H1 (cell line): ENCODE measurements at regions not wholly inside any gene's neighbourhood (a gene's known extent, or its start where the extent isn't known, plus 50 kb on each side); places are given as distances from the start of the nearest gene placed in this dataset.

Source experiments
- CTCF ChIA-PET: fragments of 300-600 bp; sonication (Branson Sonifier 250); formaldehyde crosslinking; loops from one replicate; lab custom pipeline; 2021; ENCODE audit not compliant: partially characterized antibody; lab: Charles Lee
- POLR2A ChIA-PET: fragments of 300-600 bp; sonication (Branson Sonifier 250); formaldehyde crosslinking; loops from one replicate; lab custom pipeline; 2021; ENCODE audit warnings: inconsistent platforms; ENCODE audit not compliant: partially characterized antibody; lab: Charles Lee
- DNase-seq, 2 experiments: peaks; one replicate each; pipeline versions ENCODE4 v3.0.0 to v3.0.0-alpha.2; 2010 to 2022; ENCODE audit warnings: low spot score in 2 of 2, low read depth in 1 of 2, mixed read lengths in 1 of 2
- FAIRE-seq: peaks from 2 replicates; lab custom pipeline; 2011; peaks lifted over from hg19 to GRCh38; lab: Jason Lieb, UNC
- H2AFZ ChIP-seq: 2 replicates; pipeline ENCODE4 v1.8.1; 2012; ENCODE audit warnings: low read length, inconsistent platforms
- H2AK5ac ChIP-seq: 2 replicates; pipeline ENCODE4 v1.6.1; 2013; ENCODE audit warnings: low read depth, low read length
- H2BK120ac ChIP-seq: replicated peaks from 2 replicates; pipeline ENCODE3; 2013; ENCODE audit warnings: low read depth, low read length, inconsistent platforms
- H2BK12ac ChIP-seq: 2 replicates; pipeline ENCODE4 v1.6.1; 2013; ENCODE audit warnings: low read depth, low read length
- H2BK15ac ChIP-seq: 2 replicates; pipeline ENCODE4 v1.6.1; 2013; ENCODE audit warnings: low read length
- H2BK20ac ChIP-seq: 2 replicates; pipeline ENCODE4 v1.6.1; 2013; ENCODE audit warnings: low read length
- H2BK5ac ChIP-seq: 2 replicates; pipeline ENCODE4 v1.6.1; 2013; ENCODE audit warnings: low read depth, low read length
- H3K14ac ChIP-seq: 2 replicates; pipeline ENCODE4 v1.6.1; 2013; ENCODE audit warnings: inconsistent platforms; ENCODE audit not compliant: insufficient read length
- H3K18ac ChIP-seq: 2 replicates; pipeline ENCODE4 v1.6.1; 2013; ENCODE audit warnings: low read length; ENCODE audit errors: extremely low read depth
- H3K23ac ChIP-seq: 2 replicates; pipeline ENCODE4 v1.6.1; 2013; ENCODE audit warnings: inconsistent platforms; ENCODE audit not compliant: insufficient read length
- H3K23me2 ChIP-seq: 2 replicates; pipeline ENCODE4 v1.6.1; 2013; ENCODE audit warnings: low read depth, low read length
- H3K27ac ChIP-seq: 2 replicates; pipeline ENCODE4 v1.6.1; 2011; ENCODE audit warnings: low read depth, low read length, inconsistent platforms
- H3K27me3 ChIP-seq, 4 experiments: replicated peaks in 1 of 4; 1 replicate in 1 of 4; 2 replicates in 3 of 4; pipeline versions ENCODE4 v1.6.1 to v1.8.1; 2011 to 2013; ENCODE audit warnings: low read length in 3 of 4, mild to moderate bottlenecking in 3 of 4, inconsistent platforms in 2 of 4, mixed read lengths in 2 of 4, moderate library complexity in 1 of 4; ENCODE audit not compliant: control insufficient read depth in 3 of 4, insufficient read depth in 3 of 4; ENCODE audit errors: extremely low read depth in 1 of 4
- H3K36me3 ChIP-seq, 4 experiments: 2 replicates each; pipeline versions ENCODE4 v1.6.1 to v1.8.1; 2011 to 2013; ENCODE audit warnings: mild to moderate bottlenecking in 4 of 4, low read length in 3 of 4, moderate library complexity in 2 of 4, control low read depth in 1 of 4, inconsistent platforms in 1 of 4; ENCODE audit not compliant: insufficient read depth in 4 of 4, control insufficient read depth in 2 of 4
- H3K4ac ChIP-seq: replicated peaks from 2 replicates; pipeline ENCODE3; 2013; ENCODE audit warnings: low read length, low read depth, mixed read lengths, inconsistent platforms; ENCODE audit not compliant: insufficient read length
- H3K4me1 ChIP-seq, 4 experiments: replicated peaks in 1 of 4; 1 replicate in 1 of 4; 2 replicates in 3 of 4; pipeline versions ENCODE4 v1.6.1 to v1.8.1; 2011 to 2013; ENCODE audit warnings: low read length in 3 of 4, inconsistent platforms in 2 of 4, mixed read lengths in 1 of 4; ENCODE audit not compliant: insufficient read depth in 4 of 4, control insufficient read depth in 3 of 4
- H3K4me2 ChIP-seq, 2 experiments: 2 replicates each; pipeline versions ENCODE4 v1.6.1 to v1.8.1; 2011 to 2013; ENCODE audit warnings: low read depth in 2 of 2, low read length in 2 of 2, control low read depth in 1 of 2, inconsistent platforms in 1 of 2, mild to moderate bottlenecking in 1 of 2; ENCODE audit not compliant: insufficient read depth in 1 of 2
- H3K4me3 ChIP-seq, 4 experiments: fragments of 200-600, 300-600 bp in 1 of 4; sonication (generic), shearing (Covaris generic), sonication (Bioruptor Twin) in 1 of 4; 2 replicates each; pipeline versions ENCODE4 v1.5.1 to v1.8.1; 2011 to 2016; ENCODE audit warnings: low read length in 4 of 4, low read depth in 3 of 4, control low read depth in 2 of 4, inconsistent platforms in 2 of 4, mild to moderate bottlenecking in 2 of 4, mixed read lengths in 1 of 4, moderate library complexity in 1 of 4; ENCODE audit not compliant: insufficient read depth in 2 of 4; ENCODE audit errors: extremely low read depth in 1 of 4
- H3K56ac ChIP-seq: replicated peaks from 2 replicates; pipeline ENCODE3; 2013; ENCODE audit warnings: low read depth, mild to moderate bottlenecking, mixed read lengths, low read length, inconsistent platforms; ENCODE audit not compliant: insufficient read length
- H3K79me1 ChIP-seq: 2 replicates; pipeline ENCODE4 v1.6.1; 2013; ENCODE audit warnings: low read depth, low read length, control low read depth
- H3K79me2 ChIP-seq, 2 experiments: 2 replicates each; pipeline versions ENCODE4 v1.6.1 to v1.8.1; 2012 to 2013; ENCODE audit warnings: low read length in 2 of 2, mild to moderate bottlenecking in 2 of 2, inconsistent platforms in 1 of 2; ENCODE audit not compliant: insufficient read depth in 2 of 2, control insufficient read depth in 1 of 2
- H3K9ac ChIP-seq, 4 experiments: replicated peaks in 1 of 4; 1 replicate in 1 of 4; 2 replicates in 3 of 4; pipeline versions ENCODE4 v1.6.1 to v1.8.1; 2011 to 2013; ENCODE audit warnings: low read depth in 3 of 4, low read length in 3 of 4, control low read depth in 2 of 4, mild to moderate bottlenecking in 2 of 4, moderate library complexity in 2 of 4, inconsistent platforms in 1 of 4; ENCODE audit errors: extremely low read depth in 1 of 4
- H3K9me3 ChIP-seq, 2 experiments: 2 replicates each; pipeline versions ENCODE4 v1.6.1 to v1.8.1; 2012 to 2013; ENCODE audit warnings: mild to moderate bottlenecking in 2 of 2, moderate library complexity in 2 of 2, control low read depth in 1 of 2, inconsistent platforms in 1 of 2, low read depth in 1 of 2, low read length in 1 of 2, mixed read lengths in 1 of 2; ENCODE audit not compliant: insufficient read depth in 2 of 2
- H4K20me1 ChIP-seq, 2 experiments: replicated peaks in 1 of 2; 2 replicates each; pipeline versions ENCODE3 to v1.8.1; 2011 to 2013; ENCODE audit warnings: inconsistent platforms in 2 of 2, low read length in 2 of 2, mild to moderate bottlenecking in 1 of 2; ENCODE audit not compliant: insufficient read depth in 2 of 2, control insufficient read depth in 1 of 2
- H4K5ac ChIP-seq: 2 replicates; pipeline ENCODE4 v1.6.1; 2013; ENCODE audit warnings: low read length, low read depth, mixed read lengths, inconsistent platforms; ENCODE audit not compliant: insufficient read length
- H4K8ac ChIP-seq: 2 replicates; pipeline ENCODE4 v1.8.0; 2013; ENCODE audit warnings: mild to moderate bottlenecking, moderate library complexity, low read length, inconsistent platforms; ENCODE audit not compliant: insufficient read depth; ENCODE audit errors: extremely low read depth
- H4K91ac ChIP-seq: replicated peaks from 2 replicates; pipeline ENCODE3; 2013; ENCODE audit warnings: low read length, mixed read lengths, inconsistent platforms; ENCODE audit not compliant: insufficient read length
- SP2 ChIP-seq: IDR thresholded peaks from 2 replicates; pipeline ENCODE4 v1.6.1; 2012; ENCODE audit warnings: mild to moderate bottlenecking, low read length, inconsistent platforms
- USF2 ChIP-seq: IDR thresholded peaks from 2 replicates; pipeline ENCODE4 v1.6.1; 2011; ENCODE audit warnings: low read length, improper control_type of control experiment
- WGBS, 2 experiments: shearing (Covaris generic) in 1 of 2; methylation state at CpG; one replicate each; pipeline versions ENCODE4 v1.1.6 to v1.1.7; 2013 to 2015; ENCODE audit warnings: low lambda C conversion rate in 2 of 2, mixed read lengths in 2 of 2, inconsistent platforms in 1 of 2, low coverage in 1 of 2, missing lambda C conversion rate in 1 of 2; ENCODE audit not compliant: insufficient replicate concordance in 2 of 2, insufficient coverage in 1 of 2, insufficient read length in 1 of 2; ENCODE audit errors: extremely low coverage in 1 of 2, missing lambda C conversion rate in 1 of 2; 5-methylcytosine and 5-hydroxymethylcytosine counted together

- TF ChIP-seq USF2 (no peak), SP2 (no peak)
- H2BK5ac ChIP-seq: no peak overlapping the region
- no peaks in the 10 kb centered on the region for H3K23me2 ChIP-seq
- DNase-seq (no peak), FAIRE-seq (no peak)
- 100% methylated on average over 2 of the region's 2 CpGs; no CpG with 5 or more reads in 1 of the 2 experiments for WGBS, 2 experiments
- H3K36me3 ChIP-seq: no peaks in the 10 kb centered on the region
- H2BK15ac ChIP-seq: no peak overlapping the region
- H3K27ac ChIP-seq: no peak overlapping the region
- no peak overlapping the region for H4K5ac ChIP-seq
- H2BK120ac ChIP-seq: no peak overlapping the region
- H3K27me3 ChIP-seq: peaks cover 0 to 2% (median 0%) of the 10 kb centered on the region in 4 experiments; a peak in 1 of 7 replicates
- H4K91ac ChIP-seq: no peak overlapping the region
- no peaks in the 10 kb centered on the region for H4K20me1 ChIP-seq
- H3K14ac ChIP-seq: no peak overlapping the region
- no peak overlapping the region for H2AFZ ChIP-seq
- H3K4me1 ChIP-seq: no peaks in the 10 kb centered on the region
- CTCF ChIA-PET: interaction anchor here (1.1 kb wide), 1 partner anchor 22 kb away, joined by 3 read pairs; no protein-coding TSS in a partner anchor
- H3K4me3 ChIP-seq: no peak overlapping the region
- H2BK12ac ChIP-seq: no peak overlapping the region
- H3K18ac ChIP-seq: no peak overlapping the region
- POLR2A ChIA-PET: no interaction called here
- no peaks in the 10 kb centered on the region for H3K9me3 ChIP-seq
- H2AK5ac ChIP-seq: no peak overlapping the region
- no peak overlapping the region for H4K8ac ChIP-seq
- H3K4ac ChIP-seq: no peak overlapping the region
- H3K79me1 ChIP-seq: no peaks in the 10 kb centered on the region
- no peak overlapping the region for H2BK20ac ChIP-seq
- no peak overlapping the region for H3K4me2 ChIP-seq
- no peaks in the 10 kb centered on the region for H3K79me2 ChIP-seq
- no peak overlapping the region for H3K56ac ChIP-seq
- H3K9ac ChIP-seq: no peak overlapping the region
- H3K23ac ChIP-seq: no peak overlapping the region
Measured at GRCh38 chr1:14267991-14268390, 330.5 kb upstream of the KAZN start.
